Liver (tissue), 3 donors: ENCODE measurements at regions not wholly inside any gene's neighbourhood (a gene's known extent, or its start where the extent isn't known, plus 50 kb on each side); places are given as distances from the start of the nearest gene placed in this dataset.

Experiments
- EGR1 ChIP-seq, 2 donors: IDR thresholded peaks; 2 replicates each; pipeline ENCODE4 v1.6.1; 2016 to 2018; ENCODE audit warnings: antibody characterized with exemption in 2 of 2, low read depth in 2 of 2
- GABPA ChIP-seq, 2 donors: IDR thresholded peaks in 1 of 2; conservative IDR thresholded peaks in 1 of 2; 2 replicates each; pipeline ENCODE4 v1.6.1; 2016; ENCODE audit warnings: antibody characterized with exemption in 2 of 2, mild to moderate bottlenecking in 1 of 2, moderate library complexity in 1 of 2
- MAX ChIP-seq: IDR thresholded peaks from 2 replicates; pipeline ENCODE4 v1.6.1; 2016; ENCODE audit warnings: antibody characterized with exemption
- REST ChIP-seq: IDR thresholded peaks from 2 replicates; pipeline ENCODE4 v1.6.1; 2016; ENCODE audit warnings: antibody characterized with exemption, mild to moderate bottlenecking
- SP1 ChIP-seq: IDR thresholded peaks from 2 replicates; pipeline ENCODE4 v1.6.1; 2018; ENCODE audit warnings: antibody characterized with exemption, mild to moderate bottlenecking
- TAF1 ChIP-seq: conservative IDR thresholded peaks from 2 replicates; pipeline ENCODE4 v1.6.1; 2016; ENCODE audit warnings: antibody characterized with exemption, mild to moderate bottlenecking
- TF ChIP-seq, protein P1 (sequence below): fragments of 150-350 bp; IDR thresholded peaks from 2 replicates; pipeline ENCODE4 v1.5.1; 2017; ENCODE audit warnings: improper control_type of control experiment, low read depth, low read length; ENCODE audit not compliant: missing input control
- TF ChIP-seq, protein P2 (sequence below): IDR thresholded peaks from 2 replicates; pipeline ENCODE4 v1.6.1; 2016; ENCODE audit warnings: antibody characterized with exemption
- donor health status: healthy.
- donor health status: healthy.

DNA sequence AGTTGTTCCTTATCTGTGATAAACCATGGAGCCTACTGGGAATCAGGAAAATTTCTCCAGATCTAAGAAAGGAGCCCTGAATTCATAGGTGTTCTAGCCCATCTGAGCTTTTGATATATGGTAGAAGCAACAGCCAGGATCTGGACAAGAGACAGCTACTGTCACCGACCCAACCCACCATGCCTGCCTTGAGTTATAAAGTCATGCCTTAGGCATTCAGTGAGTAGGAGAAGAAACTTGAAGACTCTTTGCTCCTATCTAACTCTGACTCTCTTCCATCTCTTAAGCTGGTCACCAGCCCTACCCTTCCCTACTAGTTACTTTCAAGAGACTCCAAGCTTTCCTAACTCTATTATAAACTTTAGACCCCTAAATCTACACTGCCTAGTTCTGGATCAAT, 83.9 kb upstream of the FAM9B start:
- TF ChIP-seq, protein P1, sequence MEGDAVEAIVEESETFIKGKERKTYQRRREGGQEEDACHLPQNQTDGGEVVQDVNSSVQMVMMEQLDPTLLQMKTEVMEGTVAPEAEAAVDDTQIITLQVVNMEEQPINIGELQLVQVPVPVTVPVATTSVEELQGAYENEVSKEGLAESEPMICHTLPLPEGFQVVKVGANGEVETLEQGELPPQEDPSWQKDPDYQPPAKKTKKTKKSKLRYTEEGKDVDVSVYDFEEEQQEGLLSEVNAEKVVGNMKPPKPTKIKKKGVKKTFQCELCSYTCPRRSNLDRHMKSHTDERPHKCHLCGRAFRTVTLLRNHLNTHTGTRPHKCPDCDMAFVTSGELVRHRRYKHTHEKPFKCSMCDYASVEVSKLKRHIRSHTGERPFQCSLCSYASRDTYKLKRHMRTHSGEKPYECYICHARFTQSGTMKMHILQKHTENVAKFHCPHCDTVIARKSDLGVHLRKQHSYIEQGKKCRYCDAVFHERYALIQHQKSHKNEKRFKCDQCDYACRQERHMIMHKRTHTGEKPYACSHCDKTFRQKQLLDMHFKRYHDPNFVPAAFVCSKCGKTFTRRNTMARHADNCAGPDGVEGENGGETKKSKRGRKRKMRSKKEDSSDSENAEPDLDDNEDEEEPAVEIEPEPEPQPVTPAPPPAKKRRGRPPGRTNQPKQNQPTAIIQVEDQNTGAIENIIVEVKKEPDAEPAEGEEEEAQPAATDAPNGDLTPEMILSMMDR: no peak
- no peak for TF ChIP-seq MAX
- TF ChIP-seq EGR1 (IDR thresholded peaks at IDR 0.05; ENCODE audit: low read depth in 2 of 2): no peak
- TF ChIP-seq GABPA (IDR thresholded peaks at IDR 0.05 in 1 of 2, conservative IDR thresholded peaks at IDR 0.05 in 1 of 2): no peak
- no peak for TF ChIP-seq TAF1
- TF ChIP-seq REST: no peak
- no peak for TF ChIP-seq SP1
- TF ChIP-seq, protein P2, sequence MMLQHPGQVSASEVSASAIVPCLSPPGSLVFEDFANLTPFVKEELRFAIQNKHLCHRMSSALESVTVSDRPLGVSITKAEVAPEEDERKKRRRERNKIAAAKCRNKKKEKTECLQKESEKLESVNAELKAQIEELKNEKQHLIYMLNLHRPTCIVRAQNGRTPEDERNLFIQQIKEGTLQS: no peak
